Astrocyte (in vitro differentiated cells and primary cell): ENCODE measurements at regions not wholly inside any gene's neighbourhood (a gene's known extent, or its start where the extent isn't known, plus 50 kb on each side); places are given as distances from the start of the nearest gene placed in this dataset.

Experiments used
- DNase-seq: peaks from one replicate; pipeline ENCODE4 v3.0.0-alpha.2; 2010; ENCODE audit warnings: low read depth
- FAIRE-seq: peaks from 2 replicates; lab custom pipeline; 2011; peaks lifted over from hg19 to GRCh38; lab: Jason Lieb, UNC
- H2AFZ ChIP-seq: 2 replicates; pipeline ENCODE4 v1.6.0; 2012; ENCODE audit warnings: low read depth, low read length, inconsistent platforms
- H3K27ac ChIP-seq: 2 replicates; pipeline ENCODE4 v1.5.1; 2011; ENCODE audit warnings: low read depth, low read length, inconsistent platforms
- H3K27me3 ChIP-seq: 2 replicates; pipeline ENCODE4 v1.6.0; 2011; ENCODE audit warnings: low read length, inconsistent platforms; ENCODE audit not compliant: insufficient read depth
- H3K36me3 ChIP-seq: 2 replicates; pipeline ENCODE4 v1.5.1; 2011; ENCODE audit warnings: low read length, inconsistent platforms; ENCODE audit not compliant: insufficient read depth
- H3K4me1 ChIP-seq: 2 replicates; pipeline ENCODE4 v1.5.1; 2011; ENCODE audit warnings: low read length, inconsistent platforms; ENCODE audit not compliant: insufficient read depth
- H3K4me2 ChIP-seq: 2 replicates; pipeline ENCODE4 v1.6.0; 2012; ENCODE audit warnings: low read length, inconsistent platforms
- H3K4me3 ChIP-seq: 2 replicates; pipeline ENCODE4 v1.5.1; 2011; ENCODE audit warnings: low read depth, mild to moderate bottlenecking, low read length, inconsistent platforms; ENCODE audit not compliant: insufficient read depth
- H3K79me2 ChIP-seq: 2 replicates; pipeline ENCODE4 v1.6.0; 2012; ENCODE audit warnings: mild to moderate bottlenecking, low read length, inconsistent platforms; ENCODE audit not compliant: insufficient read depth
- H3K9ac ChIP-seq: 2 replicates; pipeline ENCODE4 v1.6.0; 2012; ENCODE audit warnings: mild to moderate bottlenecking, low read length, inconsistent platforms
- H3K9me3 ChIP-seq: 2 replicates; pipeline ENCODE4 v1.5.1; 2012; ENCODE audit warnings: low read depth, mild to moderate bottlenecking, low read length, inconsistent platforms; ENCODE audit not compliant: insufficient read depth
- H4K20me1 ChIP-seq: 2 replicates; pipeline ENCODE4 v1.6.0; 2012; ENCODE audit warnings: low read length, inconsistent platforms; ENCODE audit not compliant: insufficient read depth
- H3K27ac Mint-ChIP-seq: one replicate; pipeline ENCODE4 v1.8.0; 2021; ENCODE audit warnings: mild to moderate bottlenecking, mixed read lengths; ENCODE audit not compliant: unreplicated experiment
- H3K27me3 Mint-ChIP-seq: one replicate; pipeline ENCODE4 v1.8.0; 2021; ENCODE audit warnings: low read depth, mixed read lengths; ENCODE audit not compliant: unreplicated experiment
- H3K36me3 Mint-ChIP-seq: one replicate; pipeline ENCODE4 v1.8.0; 2021; ENCODE audit warnings: low read depth, mixed read lengths; ENCODE audit not compliant: unreplicated experiment
- H3K4me1 Mint-ChIP-seq: one replicate; pipeline ENCODE4 v1.8.0; 2021; ENCODE audit warnings: low read depth, mixed read lengths; ENCODE audit not compliant: unreplicated experiment
- H3K4me3 Mint-ChIP-seq: one replicate; pipeline ENCODE4 v1.8.0; 2021; ENCODE audit warnings: mild to moderate bottlenecking, moderate library complexity, mixed read lengths; ENCODE audit not compliant: unreplicated experiment
- H3K9me3 Mint-ChIP-seq: one replicate; pipeline ENCODE4 v1.8.0; 2021; ENCODE audit warnings: mild to moderate bottlenecking, mixed read lengths; ENCODE audit not compliant: unreplicated experiment
- CTCF ChIP-seq: IDR thresholded peaks from 2 replicates; pipeline ENCODE4 v1.5.1; 2011; ENCODE audit warnings: low read depth, mild to moderate bottlenecking, inconsistent platforms, low read length, moderate library complexity; ENCODE audit not compliant: insufficient read depth
- EZH2 ChIP-seq: IDR thresholded peaks from 2 replicates; pipeline ENCODE4 v1.6.1; 2012; ENCODE audit warnings: mild to moderate bottlenecking, low read length, inconsistent platforms; ENCODE audit not compliant: insufficient read depth

- Histone ChIP-seq H3K4me1 (no peaks in the 10 kb centered on the region), H2AFZ (no peak overlapping the region), H3K4me3 (no peak overlapping the region), H3K36me3 (no peaks in the 10 kb centered on the region), H3K27me3 (no peaks in the 10 kb centered on the region), H3K79me2 (no peaks in the 10 kb centered on the region), H4K20me1 (no peaks in the 10 kb centered on the region), H3K9ac (no peak overlapping the region), H3K9me3 (peaks cover 5% of the 10 kb centered on the region), H3K27ac (no peak overlapping the region), H3K4me2 (no peak overlapping the region)
- no peaks in the 10 kb centered on the region for H3K36me3 Mint-ChIP-seq
- DNase-seq (no peak), FAIRE-seq (no peak)
- H3K4me1 Mint-ChIP-seq = peaks cover 8% of the 10 kb centered on the region
- no peak overlapping the region for H3K4me3 Mint-ChIP-seq
- H3K27ac Mint-ChIP-seq = no peak overlapping the region
- H3K27me3 Mint-ChIP-seq = peaks cover 3% of the 10 kb centered on the region
- TF ChIP-seq EZH2 = no peak
- no peak for TF ChIP-seq CTCF
- no peaks in the 10 kb centered on the region for H3K9me3 Mint-ChIP-seq
These were observed 207.5 kb downstream of the CLIC5 start for GRCh38 chr6:45808042-45808645.

- peaks cover 3% of the 10 kb centered on the region for H3K27me3 Mint-ChIP-seq
- Histone ChIP-seq H3K79me2 (no peaks in the 10 kb centered on the region), H3K27me3 (no peaks in the 10 kb centered on the region), H3K4me2 (no peak overlapping the region), H3K4me1 (no peaks in the 10 kb centered on the region), H4K20me1 (no peaks in the 10 kb centered on the region), H3K9ac (no peak overlapping the region), H3K36me3 (no peaks in the 10 kb centered on the region), H3K4me3 (no peak overlapping the region), H2AFZ (no peak overlapping the region), H3K9me3 (peaks cover 5% of the 10 kb centered on the region), H3K27ac (no peak overlapping the region)
- H3K27ac Mint-ChIP-seq = no peak overlapping the region
- H3K9me3 Mint-ChIP-seq = no peaks in the 10 kb centered on the region
- no peak overlapping the region for H3K4me3 Mint-ChIP-seq
- FAIRE-seq (no peak), DNase-seq (no peak)
- TF ChIP-seq EZH2 = no peak
- no peak for TF ChIP-seq CTCF
- no peaks in the 10 kb centered on the region for H3K36me3 Mint-ChIP-seq
- H3K4me1 Mint-ChIP-seq = peaks cover 3% of the 10 kb centered on the region
These were observed 208.2 kb downstream of the CLIC5 start for GRCh38 chr6:45807311-45808041.

- DNase-seq (no peak), FAIRE-seq (no peak)
- Mint-ChIP-seq H3K36me3 (no peaks in the 10 kb centered on the region), H3K27ac (no peak overlapping the region), H3K9me3 (no peaks in the 10 kb centered on the region), H3K27me3 (peaks cover 3% of the 10 kb centered on the region), H3K4me1 (peaks cover 12% of the 10 kb centered on the region), H3K4me3 (no peak overlapping the region)
- no peaks in the 10 kb centered on the region for H3K79me2 ChIP-seq
- H3K4me1 ChIP-seq = no peaks in the 10 kb centered on the region
- no peak overlapping the region for H2AFZ ChIP-seq
- H3K36me3 ChIP-seq = no peaks in the 10 kb centered on the region
- no peak overlapping the region for H3K27ac ChIP-seq
- no peaks in the 10 kb centered on the region for H3K27me3 ChIP-seq
- no peak overlapping the region for H3K4me2 ChIP-seq
- peaks cover 5% of the 10 kb centered on the region for H3K9me3 ChIP-seq
- H3K9ac ChIP-seq = no peak overlapping the region
- no peaks in the 10 kb centered on the region for H4K20me1 ChIP-seq
- no peak for TF ChIP-seq CTCF
- no peak for TF ChIP-seq EZH2
- no peak overlapping the region for H3K4me3 ChIP-seq
These were observed 209.5 kb downstream of the CLIC5 start for GRCh38 chr6:45806172-45806571.
